ENCODE measurements at regions not wholly inside any gene's neighbourhood (a gene's known extent, or its start where the extent isn't known, plus 50 kb on each side); places are given as distances from the start of the nearest gene placed in this dataset.

DNA sequence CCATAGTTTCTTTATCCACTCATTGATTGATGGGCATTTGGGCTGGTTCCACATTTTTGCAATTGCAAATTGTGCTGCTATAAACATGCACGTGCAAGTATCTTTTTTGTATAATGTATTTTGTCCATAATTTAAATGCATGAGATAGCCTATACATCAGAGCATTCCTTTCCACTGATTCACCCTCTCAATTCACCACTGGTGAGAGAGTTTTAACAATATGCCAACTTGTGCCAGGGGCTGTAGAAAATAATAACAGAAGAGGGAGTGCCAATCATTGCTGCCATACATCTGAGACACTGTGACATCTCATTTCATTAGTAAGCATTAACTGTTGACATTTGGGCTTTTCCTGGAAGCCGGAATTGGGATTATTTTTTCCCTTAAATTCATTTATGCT lies 125.1 kb downstream of the RAP2A start:
- Mint-ChIP-seq H3K36me3 (ENCODE audit: low read depth) (no peaks in the 10 kb centered on the region), H3K4me3 (no peak overlapping the region), H3K27ac (no peak overlapping the region), H3K4me1 (no peaks in the 10 kb centered on the region), H3K27me3 (ENCODE audit: insufficient read depth, low read depth, poor library complexity) (no peaks in the 10 kb centered on the region), H3K9me3 (no peaks in the 10 kb centered on the region; the same call in 2 of the 3 replicates)
- TF ChIP-seq EZH2phosphoT487 (IDR thresholded peaks at IDR 0.05; ENCODE audit: unreplicated experiment) (no peak), ZNF331 (CRISPR knock-in tag; IDR thresholded peaks at IDR 0.05; ENCODE audit: low read depth) (no peak), ZNF114 (CRISPR knock-in tag; IDR thresholded peaks at IDR 0.05) (no peak), STAT1 (IDR thresholded peaks at IDR 0.05; ENCODE audit: unreplicated experiment) (no peak), CREB1 (CRISPR knock-in tag; IDR thresholded peaks at IDR 0.05; ENCODE audit: low read depth) (no peak), JUNB (IDR thresholded peaks at IDR 0.05; ENCODE audit: unreplicated experiment) (no peak), EZH2 (IDR thresholded peaks at IDR 0.05; ENCODE audit: low read depth, unreplicated experiment) (no peak), NANOG (IDR thresholded peaks at IDR 0.05; ENCODE audit: borderline replicate concordance) (no peak), POLR2AphosphoS5 (IDR thresholded peaks at IDR 0.05; ENCODE audit: low read depth) (no peak)
- TF ChIP-seq, protein P1, sequence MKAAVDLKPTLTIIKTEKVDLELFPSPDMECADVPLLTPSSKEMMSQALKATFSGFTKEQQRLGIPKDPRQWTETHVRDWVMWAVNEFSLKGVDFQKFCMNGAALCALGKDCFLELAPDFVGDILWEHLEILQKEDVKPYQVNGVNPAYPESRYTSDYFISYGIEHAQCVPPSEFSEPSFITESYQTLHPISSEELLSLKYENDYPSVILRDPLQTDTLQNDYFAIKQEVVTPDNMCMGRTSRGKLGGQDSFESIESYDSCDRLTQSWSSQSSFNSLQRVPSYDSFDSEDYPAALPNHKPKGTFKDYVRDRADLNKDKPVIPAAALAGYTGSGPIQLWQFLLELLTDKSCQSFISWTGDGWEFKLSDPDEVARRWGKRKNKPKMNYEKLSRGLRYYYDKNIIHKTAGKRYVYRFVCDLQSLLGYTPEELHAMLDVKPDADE (IDR thresholded peaks at IDR 0.05), result no peak
- TF ChIP-seq, protein P2, sequence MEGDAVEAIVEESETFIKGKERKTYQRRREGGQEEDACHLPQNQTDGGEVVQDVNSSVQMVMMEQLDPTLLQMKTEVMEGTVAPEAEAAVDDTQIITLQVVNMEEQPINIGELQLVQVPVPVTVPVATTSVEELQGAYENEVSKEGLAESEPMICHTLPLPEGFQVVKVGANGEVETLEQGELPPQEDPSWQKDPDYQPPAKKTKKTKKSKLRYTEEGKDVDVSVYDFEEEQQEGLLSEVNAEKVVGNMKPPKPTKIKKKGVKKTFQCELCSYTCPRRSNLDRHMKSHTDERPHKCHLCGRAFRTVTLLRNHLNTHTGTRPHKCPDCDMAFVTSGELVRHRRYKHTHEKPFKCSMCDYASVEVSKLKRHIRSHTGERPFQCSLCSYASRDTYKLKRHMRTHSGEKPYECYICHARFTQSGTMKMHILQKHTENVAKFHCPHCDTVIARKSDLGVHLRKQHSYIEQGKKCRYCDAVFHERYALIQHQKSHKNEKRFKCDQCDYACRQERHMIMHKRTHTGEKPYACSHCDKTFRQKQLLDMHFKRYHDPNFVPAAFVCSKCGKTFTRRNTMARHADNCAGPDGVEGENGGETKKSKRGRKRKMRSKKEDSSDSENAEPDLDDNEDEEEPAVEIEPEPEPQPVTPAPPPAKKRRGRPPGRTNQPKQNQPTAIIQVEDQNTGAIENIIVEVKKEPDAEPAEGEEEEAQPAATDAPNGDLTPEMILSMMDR (conservative IDR thresholded peaks at IDR 0.05; ENCODE audit: low read depth in 2 of 2), result no peak
- TF ChIP-seq, protein P3, sequence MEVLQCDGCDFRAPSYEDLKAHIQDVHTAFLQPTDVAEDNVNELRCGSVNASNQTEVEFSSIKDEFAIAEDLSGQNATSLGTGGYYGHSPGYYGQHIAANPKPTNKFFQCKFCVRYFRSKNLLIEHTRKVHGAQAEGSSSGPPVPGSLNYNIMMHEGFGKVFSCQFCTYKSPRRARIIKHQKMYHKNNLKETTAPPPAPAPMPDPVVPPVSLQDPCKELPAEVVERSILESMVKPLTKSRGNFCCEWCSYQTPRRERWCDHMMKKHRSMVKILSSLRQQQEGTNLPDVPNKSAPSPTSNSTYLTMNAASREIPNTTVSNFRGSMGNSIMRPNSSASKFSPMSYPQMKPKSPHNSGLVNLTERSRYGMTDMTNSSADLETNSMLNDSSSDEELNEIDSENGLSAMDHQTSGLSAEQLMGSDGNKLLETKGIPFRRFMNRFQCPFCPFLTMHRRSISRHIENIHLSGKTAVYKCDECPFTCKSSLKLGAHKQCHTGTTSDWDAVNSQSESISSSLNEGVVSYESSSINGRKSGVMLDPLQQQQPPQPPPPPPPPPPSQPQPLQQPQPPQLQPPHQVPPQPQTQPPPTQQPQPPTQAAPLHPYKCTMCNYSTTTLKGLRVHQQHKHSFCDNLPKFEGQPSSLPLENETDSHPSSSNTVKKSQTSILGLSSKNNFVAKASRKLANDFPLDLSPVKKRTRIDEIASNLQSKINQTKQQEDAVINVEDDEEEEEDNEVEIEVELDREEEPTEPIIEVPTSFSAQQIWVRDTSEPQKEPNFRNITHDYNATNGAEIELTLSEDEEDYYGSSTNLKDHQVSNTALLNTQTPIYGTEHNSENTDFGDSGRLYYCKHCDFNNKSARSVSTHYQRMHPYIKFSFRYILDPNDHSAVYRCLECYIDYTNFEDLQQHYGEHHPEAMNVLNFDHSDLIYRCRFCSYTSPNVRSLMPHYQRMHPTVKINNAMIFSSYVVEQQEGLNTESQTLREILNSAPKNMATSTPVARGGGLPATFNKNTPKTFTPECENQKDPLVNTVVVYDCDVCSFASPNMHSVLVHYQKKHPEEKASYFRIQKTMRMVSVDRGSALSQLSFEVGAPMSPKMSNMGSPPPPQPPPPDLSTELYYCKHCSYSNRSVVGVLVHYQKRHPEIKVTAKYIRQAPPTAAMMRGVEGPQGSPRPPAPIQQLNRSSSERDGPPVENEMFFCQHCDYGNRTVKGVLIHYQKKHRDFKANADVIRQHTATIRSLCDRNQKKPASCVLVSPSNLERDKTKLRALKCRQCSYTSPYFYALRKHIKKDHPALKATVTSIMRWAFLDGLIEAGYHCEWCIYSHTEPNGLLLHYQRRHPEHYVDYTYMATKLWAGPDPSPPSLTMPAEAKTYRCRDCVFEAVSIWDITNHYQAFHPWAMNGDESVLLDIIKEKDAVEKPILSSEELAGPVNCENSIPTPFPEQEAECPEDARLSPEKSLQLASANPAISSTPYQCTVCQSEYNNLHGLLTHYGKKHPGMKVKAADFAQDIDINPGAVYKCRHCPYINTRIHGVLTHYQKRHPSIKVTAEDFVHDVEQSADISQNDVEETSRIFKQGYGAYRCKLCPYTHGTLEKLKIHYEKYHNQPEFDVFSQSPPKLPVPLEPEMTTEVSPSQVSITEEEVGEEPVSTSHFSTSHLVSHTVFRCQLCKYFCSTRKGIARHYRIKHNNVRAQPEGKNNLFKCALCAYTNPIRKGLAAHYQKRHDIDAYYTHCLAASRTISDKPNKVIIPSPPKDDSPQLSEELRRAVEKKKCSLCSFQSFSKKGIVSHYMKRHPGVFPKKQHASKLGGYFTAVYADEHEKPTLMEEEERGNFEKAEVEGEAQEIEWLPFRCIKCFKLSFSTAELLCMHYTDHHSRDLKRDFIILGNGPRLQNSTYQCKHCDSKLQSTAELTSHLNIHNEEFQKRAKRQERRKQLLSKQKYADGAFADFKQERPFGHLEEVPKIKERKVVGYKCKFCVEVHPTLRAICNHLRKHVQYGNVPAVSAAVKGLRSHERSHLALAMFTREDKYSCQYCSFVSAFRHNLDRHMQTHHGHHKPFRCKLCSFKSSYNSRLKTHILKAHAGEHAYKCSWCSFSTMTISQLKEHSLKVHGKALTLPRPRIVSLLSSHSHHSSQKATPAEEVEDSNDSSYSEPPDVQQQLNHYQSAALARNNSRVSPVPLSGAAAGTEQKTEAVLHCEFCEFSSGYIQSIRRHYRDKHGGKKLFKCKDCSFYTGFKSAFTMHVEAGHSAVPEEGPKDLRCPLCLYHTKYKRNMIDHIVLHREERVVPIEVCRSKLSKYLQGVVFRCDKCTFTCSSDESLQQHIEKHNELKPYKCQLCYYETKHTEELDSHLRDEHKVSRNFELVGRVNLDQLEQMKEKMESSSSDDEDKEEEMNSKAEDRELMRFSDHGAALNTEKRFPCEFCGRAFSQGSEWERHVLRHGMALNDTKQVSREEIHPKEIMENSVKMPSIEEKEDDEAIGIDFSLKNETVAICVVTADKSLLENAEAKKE (CRISPR knock-in tag; IDR thresholded peaks at IDR 0.05), result no peak
- TF ChIP-seq, protein P4, sequence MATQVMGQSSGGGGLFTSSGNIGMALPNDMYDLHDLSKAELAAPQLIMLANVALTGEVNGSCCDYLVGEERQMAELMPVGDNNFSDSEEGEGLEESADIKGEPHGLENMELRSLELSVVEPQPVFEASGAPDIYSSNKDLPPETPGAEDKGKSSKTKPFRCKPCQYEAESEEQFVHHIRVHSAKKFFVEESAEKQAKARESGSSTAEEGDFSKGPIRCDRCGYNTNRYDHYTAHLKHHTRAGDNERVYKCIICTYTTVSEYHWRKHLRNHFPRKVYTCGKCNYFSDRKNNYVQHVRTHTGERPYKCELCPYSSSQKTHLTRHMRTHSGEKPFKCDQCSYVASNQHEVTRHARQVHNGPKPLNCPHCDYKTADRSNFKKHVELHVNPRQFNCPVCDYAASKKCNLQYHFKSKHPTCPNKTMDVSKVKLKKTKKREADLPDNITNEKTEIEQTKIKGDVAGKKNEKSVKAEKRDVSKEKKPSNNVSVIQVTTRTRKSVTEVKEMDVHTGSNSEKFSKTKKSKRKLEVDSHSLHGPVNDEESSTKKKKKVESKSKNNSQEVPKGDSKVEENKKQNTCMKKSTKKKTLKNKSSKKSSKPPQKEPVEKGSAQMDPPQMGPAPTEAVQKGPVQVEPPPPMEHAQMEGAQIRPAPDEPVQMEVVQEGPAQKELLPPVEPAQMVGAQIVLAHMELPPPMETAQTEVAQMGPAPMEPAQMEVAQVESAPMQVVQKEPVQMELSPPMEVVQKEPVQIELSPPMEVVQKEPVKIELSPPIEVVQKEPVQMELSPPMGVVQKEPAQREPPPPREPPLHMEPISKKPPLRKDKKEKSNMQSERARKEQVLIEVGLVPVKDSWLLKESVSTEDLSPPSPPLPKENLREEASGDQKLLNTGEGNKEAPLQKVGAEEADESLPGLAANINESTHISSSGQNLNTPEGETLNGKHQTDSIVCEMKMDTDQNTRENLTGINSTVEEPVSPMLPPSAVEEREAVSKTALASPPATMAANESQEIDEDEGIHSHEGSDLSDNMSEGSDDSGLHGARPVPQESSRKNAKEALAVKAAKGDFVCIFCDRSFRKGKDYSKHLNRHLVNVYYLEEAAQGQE (IDR thresholded peaks at IDR 0.05; ENCODE audit: unreplicated experiment), result no peak
- no peaks in the 10 kb centered on the region; the same call in 1 of the 2 replicates for H3K36me3 ChIP-seq (ENCODE audit: insufficient read depth)
- peaks cover 6% of the 10 kb centered on the region; the same call in 1 of the 2 replicates for H3K9me2 ChIP-seq (ENCODE audit: insufficient read depth)
- H3K79me2 ChIP-seq (replicated peaks; ENCODE audit: insufficient read depth), result no peaks in the 10 kb centered on the region
- no peak overlapping the region for H3K27ac ChIP-seq (ENCODE audit: low read depth)
- H3F3A ChIP-seq (replicated peaks; ENCODE audit: low read depth), result no peaks in the 10 kb centered on the region
- ATAC-seq, result no peak
- 0 out of 2 replicates have a peak, but pooled peaks cover 5% of the 10 kb centered on the region for H3K4me1 ChIP-seq (ENCODE audit: insufficient read depth)
- H3K27me3 ChIP-seq (ENCODE audit: insufficient read depth), result no peaks in the 10 kb centered on the region
- no peaks in the 10 kb centered on the region for H4K20me1 ChIP-seq (replicated peaks; ENCODE audit: insufficient read depth)
- H3K4me3 ChIP-seq, result no peak overlapping the region
- H3K4me2 ChIP-seq, result no peak overlapping the region
- no peak overlapping the region for H2AFZ ChIP-seq
- no peak for DNase-seq (ENCODE audit: low spot score)
